ENCODE measurements at regions not wholly inside any gene's neighbourhood (a gene's known extent, or its start where the extent isn't known, plus 50 kb on each side); places are given as distances from the start of the nearest gene placed in this dataset.

DNA sequence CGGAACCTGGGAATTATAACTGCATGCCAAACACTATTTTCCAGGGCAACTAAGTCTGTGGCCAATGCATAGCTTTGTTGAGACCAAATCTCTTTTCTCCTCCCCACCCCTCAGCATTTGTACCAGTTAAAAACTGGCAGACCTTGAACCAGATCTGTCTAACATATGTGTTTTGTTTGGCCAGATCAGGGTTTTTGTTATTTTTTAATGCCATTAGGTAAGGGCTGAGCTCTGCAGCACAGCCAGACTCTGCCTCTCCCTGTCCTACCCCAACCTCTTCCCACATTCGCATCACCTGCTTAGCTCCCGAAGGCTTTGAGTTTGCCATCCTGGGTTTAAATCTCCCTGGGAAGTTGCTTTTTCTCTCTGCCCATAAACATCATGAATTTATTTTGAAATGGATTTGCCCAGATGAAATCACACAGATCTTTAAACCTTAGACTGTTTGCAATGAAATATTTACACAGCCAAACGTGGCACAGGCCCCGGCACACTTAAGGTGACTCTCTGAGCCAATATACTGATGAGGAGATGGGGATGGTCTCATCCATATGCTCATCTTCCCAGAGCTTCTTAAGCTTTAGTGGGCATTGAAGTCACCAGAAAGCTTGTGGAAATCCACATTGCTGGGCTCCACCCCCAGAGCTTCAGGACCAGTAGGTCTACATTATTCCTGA lies 54.0 kb upstream of the ALDH1B1 start:
- Mint-ChIP-seq H3K27me3 (ENCODE audit: insufficient read depth, low read depth, poor library complexity) (peaks cover 5% of the 10 kb centered on the region), H3K4me1 (peaks cover 28% of the 10 kb centered on the region), H3K36me3 (ENCODE audit: low read depth) (no peaks in the 10 kb centered on the region), H3K27ac (no peak overlapping the region), H3K9me3 (no peaks in the 10 kb centered on the region), H3K4me3 (no peak overlapping the region)
- Histone ChIP-seq H2AFZ (no peak overlapping the region), H3K4me2 (no peak overlapping the region), H3K79me2 (replicated peaks; ENCODE audit: insufficient read depth) (no peaks in the 10 kb centered on the region), H3K27ac (ENCODE audit: low read depth) (no peak overlapping the region), H3K4me1 (ENCODE audit: insufficient read depth) (no peaks in the 10 kb centered on the region; the same call in 1 of the 2 replicates), H3F3A (replicated peaks; ENCODE audit: low read depth) (no peaks in the 10 kb centered on the region), H4K20me1 (replicated peaks; ENCODE audit: insufficient read depth) (no peaks in the 10 kb centered on the region), H3K36me3 (ENCODE audit: insufficient read depth) (no peaks in the 10 kb centered on the region), H3K4me3 (no peak overlapping the region), H3K27me3 (ENCODE audit: insufficient read depth) (no peaks in the 10 kb centered on the region), H3K9me2 (ENCODE audit: insufficient read depth) (no peaks in the 10 kb centered on the region)
- TF ChIP-seq, protein P1, sequence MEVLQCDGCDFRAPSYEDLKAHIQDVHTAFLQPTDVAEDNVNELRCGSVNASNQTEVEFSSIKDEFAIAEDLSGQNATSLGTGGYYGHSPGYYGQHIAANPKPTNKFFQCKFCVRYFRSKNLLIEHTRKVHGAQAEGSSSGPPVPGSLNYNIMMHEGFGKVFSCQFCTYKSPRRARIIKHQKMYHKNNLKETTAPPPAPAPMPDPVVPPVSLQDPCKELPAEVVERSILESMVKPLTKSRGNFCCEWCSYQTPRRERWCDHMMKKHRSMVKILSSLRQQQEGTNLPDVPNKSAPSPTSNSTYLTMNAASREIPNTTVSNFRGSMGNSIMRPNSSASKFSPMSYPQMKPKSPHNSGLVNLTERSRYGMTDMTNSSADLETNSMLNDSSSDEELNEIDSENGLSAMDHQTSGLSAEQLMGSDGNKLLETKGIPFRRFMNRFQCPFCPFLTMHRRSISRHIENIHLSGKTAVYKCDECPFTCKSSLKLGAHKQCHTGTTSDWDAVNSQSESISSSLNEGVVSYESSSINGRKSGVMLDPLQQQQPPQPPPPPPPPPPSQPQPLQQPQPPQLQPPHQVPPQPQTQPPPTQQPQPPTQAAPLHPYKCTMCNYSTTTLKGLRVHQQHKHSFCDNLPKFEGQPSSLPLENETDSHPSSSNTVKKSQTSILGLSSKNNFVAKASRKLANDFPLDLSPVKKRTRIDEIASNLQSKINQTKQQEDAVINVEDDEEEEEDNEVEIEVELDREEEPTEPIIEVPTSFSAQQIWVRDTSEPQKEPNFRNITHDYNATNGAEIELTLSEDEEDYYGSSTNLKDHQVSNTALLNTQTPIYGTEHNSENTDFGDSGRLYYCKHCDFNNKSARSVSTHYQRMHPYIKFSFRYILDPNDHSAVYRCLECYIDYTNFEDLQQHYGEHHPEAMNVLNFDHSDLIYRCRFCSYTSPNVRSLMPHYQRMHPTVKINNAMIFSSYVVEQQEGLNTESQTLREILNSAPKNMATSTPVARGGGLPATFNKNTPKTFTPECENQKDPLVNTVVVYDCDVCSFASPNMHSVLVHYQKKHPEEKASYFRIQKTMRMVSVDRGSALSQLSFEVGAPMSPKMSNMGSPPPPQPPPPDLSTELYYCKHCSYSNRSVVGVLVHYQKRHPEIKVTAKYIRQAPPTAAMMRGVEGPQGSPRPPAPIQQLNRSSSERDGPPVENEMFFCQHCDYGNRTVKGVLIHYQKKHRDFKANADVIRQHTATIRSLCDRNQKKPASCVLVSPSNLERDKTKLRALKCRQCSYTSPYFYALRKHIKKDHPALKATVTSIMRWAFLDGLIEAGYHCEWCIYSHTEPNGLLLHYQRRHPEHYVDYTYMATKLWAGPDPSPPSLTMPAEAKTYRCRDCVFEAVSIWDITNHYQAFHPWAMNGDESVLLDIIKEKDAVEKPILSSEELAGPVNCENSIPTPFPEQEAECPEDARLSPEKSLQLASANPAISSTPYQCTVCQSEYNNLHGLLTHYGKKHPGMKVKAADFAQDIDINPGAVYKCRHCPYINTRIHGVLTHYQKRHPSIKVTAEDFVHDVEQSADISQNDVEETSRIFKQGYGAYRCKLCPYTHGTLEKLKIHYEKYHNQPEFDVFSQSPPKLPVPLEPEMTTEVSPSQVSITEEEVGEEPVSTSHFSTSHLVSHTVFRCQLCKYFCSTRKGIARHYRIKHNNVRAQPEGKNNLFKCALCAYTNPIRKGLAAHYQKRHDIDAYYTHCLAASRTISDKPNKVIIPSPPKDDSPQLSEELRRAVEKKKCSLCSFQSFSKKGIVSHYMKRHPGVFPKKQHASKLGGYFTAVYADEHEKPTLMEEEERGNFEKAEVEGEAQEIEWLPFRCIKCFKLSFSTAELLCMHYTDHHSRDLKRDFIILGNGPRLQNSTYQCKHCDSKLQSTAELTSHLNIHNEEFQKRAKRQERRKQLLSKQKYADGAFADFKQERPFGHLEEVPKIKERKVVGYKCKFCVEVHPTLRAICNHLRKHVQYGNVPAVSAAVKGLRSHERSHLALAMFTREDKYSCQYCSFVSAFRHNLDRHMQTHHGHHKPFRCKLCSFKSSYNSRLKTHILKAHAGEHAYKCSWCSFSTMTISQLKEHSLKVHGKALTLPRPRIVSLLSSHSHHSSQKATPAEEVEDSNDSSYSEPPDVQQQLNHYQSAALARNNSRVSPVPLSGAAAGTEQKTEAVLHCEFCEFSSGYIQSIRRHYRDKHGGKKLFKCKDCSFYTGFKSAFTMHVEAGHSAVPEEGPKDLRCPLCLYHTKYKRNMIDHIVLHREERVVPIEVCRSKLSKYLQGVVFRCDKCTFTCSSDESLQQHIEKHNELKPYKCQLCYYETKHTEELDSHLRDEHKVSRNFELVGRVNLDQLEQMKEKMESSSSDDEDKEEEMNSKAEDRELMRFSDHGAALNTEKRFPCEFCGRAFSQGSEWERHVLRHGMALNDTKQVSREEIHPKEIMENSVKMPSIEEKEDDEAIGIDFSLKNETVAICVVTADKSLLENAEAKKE (CRISPR knock-in tag; IDR thresholded peaks at IDR 0.05) = no peak
- TF ChIP-seq NANOG (IDR thresholded peaks at IDR 0.05; ENCODE audit: borderline replicate concordance) (no peak), ZNF114 (CRISPR knock-in tag; IDR thresholded peaks at IDR 0.05) (no peak), EZH2 (IDR thresholded peaks at IDR 0.05; ENCODE audit: low read depth, unreplicated experiment) (no peak), REST (IDR thresholded peaks at IDR 0.05; ENCODE audit: unreplicated experiment) (no peak), ZNF331 (CRISPR knock-in tag; IDR thresholded peaks at IDR 0.05; ENCODE audit: low read depth) (no peak), JUNB (IDR thresholded peaks at IDR 0.05; ENCODE audit: unreplicated experiment) (no peak), EZH2phosphoT487 (IDR thresholded peaks at IDR 0.05; ENCODE audit: unreplicated experiment) (no peak), CTCF (conservative IDR thresholded peaks at IDR 0.05; ENCODE audit: low read depth in 2 of 2) (no peak), CREB1 (CRISPR knock-in tag; IDR thresholded peaks at IDR 0.05; ENCODE audit: low read depth) (no peak), ETS1 (IDR thresholded peaks at IDR 0.05) (no peak), STAT1 (IDR thresholded peaks at IDR 0.05; ENCODE audit: unreplicated experiment) (no peak), POLR2AphosphoS5 (IDR thresholded peaks at IDR 0.05; ENCODE audit: low read depth) (no peak)
- no peak for ATAC-seq
- DNase-seq (ENCODE audit: low spot score) = no peak

Data from GM23338 (cell line).